ENCODE measurements at regions not wholly inside any gene's neighbourhood (a gene's known extent, or its start where the extent isn't known, plus 50 kb on each side); places are given as distances from the start of the nearest gene placed in this dataset.

GRCh38 chr2:109675666-109676345, 61.6 kb downstream of the SOWAHC start:
- TF ChIP-seq POLR2AphosphoS5 (IDR thresholded peaks at IDR 0.05) (peak in 2 of 3 donors; percentile 28 to 45), EP300 (IDR thresholded peaks at IDR 0.05) (no peak), CTCF (IDR thresholded peaks at IDR 0.05) (no peak), POLR2A (IDR thresholded peaks at IDR 0.05) (no peak)
